Right cardiac atrium (tissue), 5 donors: ENCODE measurements at regions not wholly inside any gene's neighbourhood (a gene's known extent, or its start where the extent isn't known, plus 50 kb on each side); places are given as distances from the start of the nearest gene placed in this dataset.

Experiments
- ATAC-seq, 2 donors: fragments of 200-7000 bp; cut with Tn5 transposase; one replicate each; pipeline versions ENCODE4 v1.8.0 to v1.9.1; 2020; ENCODE audit warnings: moderate library complexity in 2 of 2, mild to moderate bottlenecking in 1 of 2
- DNase-seq, 3 donors: peaks; one replicate each; pipeline ENCODE4 v3.0.0-alpha.2; 2020
- H3K27ac ChIP-seq: one replicate; pipeline ENCODE4 v1.5.1; 2013; ENCODE audit warnings: mild to moderate bottlenecking, low read length, control low read depth, moderate library complexity
- H3K27me3 ChIP-seq: one replicate; pipeline ENCODE4 v1.6.1; 2013; ENCODE audit not compliant: control insufficient read depth, insufficient read depth
- H3K4me1 ChIP-seq: one replicate; pipeline ENCODE4 v1.6.1; 2013; ENCODE audit warnings: low read length; ENCODE audit not compliant: control insufficient read depth, insufficient read depth
- H3K4me3 ChIP-seq: one replicate; pipeline ENCODE4 v1.5.1; 2013; ENCODE audit warnings: low read length, control low read depth
- H3K9me3 ChIP-seq: one replicate; pipeline ENCODE4 v1.6.1; 2013; ENCODE audit warnings: low read length; ENCODE audit not compliant: control insufficient read depth
- WGBS: extraction: QIAGEN DNeasy Blood & Tissue Kit; methylation state at CpG from one replicate; pipeline ENCODE4 v1.1.7; 2013; 5-methylcytosine and 5-hydroxymethylcytosine counted together
- intact Hi-C, 4 donors: fragments of 100-400 bp; cut with DNase I; formaldehyde crosslinking; loops; one replicate each; pipeline versions ENCODE4 v1.11.0 to v1.14.0; 2022 to 2023
- donor health status: healthy with polysubstance abuse.
- donor health status: DM: no; HTN: yes; CAD: no.
- donor health status: DM: no; HTN: no; CAD: no.
- donor health status: DM: no; HTN: yes; CAD: no; lungs with severe emphysema.
- donor health status: DM: yes; HTN: yes; CAD: no.

DNA sequence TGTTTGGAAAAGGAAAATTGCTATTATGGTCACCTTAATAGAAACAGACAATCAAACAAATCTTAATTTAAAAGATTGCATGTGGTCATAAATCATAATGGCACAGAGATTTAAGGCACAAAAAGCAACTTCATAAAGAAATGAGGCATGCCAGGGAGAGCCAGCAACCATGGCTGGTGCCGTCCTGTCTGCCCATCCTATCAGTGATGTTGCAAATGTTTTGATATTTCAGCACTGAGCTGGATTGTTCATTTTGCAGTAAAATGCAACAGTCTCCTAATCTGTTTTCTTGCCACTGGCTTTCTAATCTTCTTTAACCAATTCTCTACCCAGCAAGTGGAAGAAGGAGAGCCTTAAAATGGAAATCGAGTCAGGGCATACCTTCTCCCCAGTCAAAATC is 249.8 kb downstream of the SAMD5 start:
- intact Hi-C loops: no loop called here
- Histone ChIP-seq H3K4me1 (no peaks in the 10 kb centered on the region), H3K27ac (no peak overlapping the region), H3K4me3 (no peak overlapping the region), H3K27me3 (no peaks in the 10 kb centered on the region), H3K9me3 (no peaks in the 10 kb centered on the region)
- WGBS: 63% methylated on average over 2 of the region's 2 CpGs
- no peak for ATAC-seq
- no peak for DNase-seq

DNA sequence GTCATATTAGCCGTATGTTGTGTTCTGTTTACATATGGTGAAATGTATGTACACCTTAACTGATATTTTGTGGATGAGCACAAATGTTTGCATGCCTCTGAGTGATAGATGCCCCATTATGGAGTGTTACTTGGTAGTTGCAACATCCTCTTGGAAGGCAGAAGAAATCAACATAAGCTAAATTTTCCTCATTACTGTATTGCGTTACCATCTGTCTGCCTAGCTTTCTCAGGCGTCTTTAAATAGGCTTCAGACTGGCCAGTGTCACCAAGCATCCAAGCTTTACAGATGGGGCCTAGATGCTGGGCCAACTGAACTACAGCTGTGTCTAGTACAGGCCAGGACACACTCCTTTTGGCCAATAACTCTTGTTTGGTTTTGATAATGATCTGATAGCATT is 250.6 kb downstream of the SAMD5 start:
- peak; percentile 79 to 87 for ATAC-seq
- no peaks in the 10 kb centered on the region for H3K9me3 ChIP-seq
- intact Hi-C loops: no loop called here
- H3K4me3 ChIP-seq: no peak overlapping the region
- no peaks in the 10 kb centered on the region for H3K4me1 ChIP-seq
- 54% methylated on average over 3 of the region's 3 CpGs for WGBS
- H3K27ac ChIP-seq: no peak overlapping the region
- H3K27me3 ChIP-seq: no peaks in the 10 kb centered on the region
- peak in 2 of 3 donors; percentile 41 to 42 for DNase-seq

DNA sequence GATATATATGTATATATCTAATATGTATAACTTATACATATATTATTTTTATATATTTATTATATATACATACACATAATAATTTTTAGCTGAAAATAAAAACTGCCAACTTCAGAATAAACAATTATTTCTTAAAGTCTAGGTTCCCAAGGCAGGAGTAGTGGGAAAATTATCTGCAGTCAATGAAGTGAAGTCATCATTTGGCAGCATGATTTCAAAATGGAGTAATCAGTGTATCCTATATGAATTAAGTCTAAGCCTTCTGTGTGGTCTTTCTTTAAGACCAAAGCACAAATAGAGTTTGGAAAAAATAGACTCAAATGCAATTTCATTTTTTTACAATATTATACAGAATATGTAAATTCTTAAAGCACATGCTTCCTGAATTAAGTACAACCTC is 251.0 kb downstream of the SAMD5 start:
- no peak overlapping the region for H3K4me3 ChIP-seq
- no peaks in the 10 kb centered on the region for H3K9me3 ChIP-seq
- H3K27ac ChIP-seq: no peak overlapping the region
- DNase-seq: no peak
- ATAC-seq: no peak
- no peaks in the 10 kb centered on the region for H3K27me3 ChIP-seq
- no peaks in the 10 kb centered on the region for H3K4me1 ChIP-seq
- intact Hi-C loops: no loop called here

DNA sequence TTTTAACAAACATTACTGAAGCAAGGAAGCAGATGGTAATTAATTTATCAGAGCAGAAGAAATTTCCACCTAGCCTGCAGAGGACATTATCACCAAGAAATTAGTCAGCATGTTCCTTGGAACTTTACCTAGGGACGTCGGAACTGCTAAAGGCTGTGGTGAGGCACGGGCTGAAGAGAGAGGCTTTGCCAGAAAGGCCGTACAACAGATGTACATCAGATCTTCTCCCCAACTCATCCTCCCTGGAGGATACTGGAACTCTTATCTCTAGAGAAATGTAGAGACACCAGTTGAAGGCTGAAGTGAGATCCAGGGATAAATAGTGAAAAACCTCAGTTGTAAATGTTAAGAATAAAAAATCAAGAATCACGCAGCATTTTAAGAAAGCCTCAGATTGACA is 257.1 kb downstream of the SAMD5 start:
- no peak for ATAC-seq

DNA sequence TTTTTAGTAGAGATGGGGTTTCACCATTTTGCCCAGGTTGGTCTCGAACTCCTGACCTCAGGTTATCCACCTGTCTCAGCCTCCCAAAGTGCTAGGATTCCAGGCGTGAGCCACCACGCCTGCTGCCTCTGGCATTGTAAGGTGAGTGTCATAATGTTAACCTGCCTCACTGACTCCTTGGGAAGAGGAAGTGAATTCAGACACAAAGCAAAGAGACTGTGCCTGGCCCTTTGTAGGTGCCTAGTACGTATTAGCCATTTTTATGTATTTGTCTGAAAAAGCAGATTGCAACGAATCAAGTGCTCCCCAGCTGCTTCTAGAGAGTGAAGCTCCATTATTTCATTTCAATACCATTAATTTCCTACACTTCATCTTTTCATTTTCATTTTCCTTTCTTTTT is 260.5 kb downstream of the SAMD5 start:
- Histone ChIP-seq H3K4me3 (no peak overlapping the region), H3K27ac (no peak overlapping the region), H3K9me3 (no peaks in the 10 kb centered on the region), H3K4me1 (no peaks in the 10 kb centered on the region), H3K27me3 (no peaks in the 10 kb centered on the region)
- ATAC-seq: no peak
- intact Hi-C loops: no loop called here
- no peak for DNase-seq
- 86% methylated on average over 5 of the region's 5 CpGs for WGBS

More for the DNA sequence above, 257.1 kb downstream of the SAMD5 start:
- Histone ChIP-seq H3K27ac (no peak overlapping the region), H3K27me3 (no peaks in the 10 kb centered on the region), H3K4me3 (no peak overlapping the region), H3K9me3 (no peaks in the 10 kb centered on the region), H3K4me1 (no peaks in the 10 kb centered on the region)
- 53% methylated on average over 5 of the region's 5 CpGs for WGBS
- DNase-seq: no peak
- intact Hi-C loops: no loop called here

DNA sequence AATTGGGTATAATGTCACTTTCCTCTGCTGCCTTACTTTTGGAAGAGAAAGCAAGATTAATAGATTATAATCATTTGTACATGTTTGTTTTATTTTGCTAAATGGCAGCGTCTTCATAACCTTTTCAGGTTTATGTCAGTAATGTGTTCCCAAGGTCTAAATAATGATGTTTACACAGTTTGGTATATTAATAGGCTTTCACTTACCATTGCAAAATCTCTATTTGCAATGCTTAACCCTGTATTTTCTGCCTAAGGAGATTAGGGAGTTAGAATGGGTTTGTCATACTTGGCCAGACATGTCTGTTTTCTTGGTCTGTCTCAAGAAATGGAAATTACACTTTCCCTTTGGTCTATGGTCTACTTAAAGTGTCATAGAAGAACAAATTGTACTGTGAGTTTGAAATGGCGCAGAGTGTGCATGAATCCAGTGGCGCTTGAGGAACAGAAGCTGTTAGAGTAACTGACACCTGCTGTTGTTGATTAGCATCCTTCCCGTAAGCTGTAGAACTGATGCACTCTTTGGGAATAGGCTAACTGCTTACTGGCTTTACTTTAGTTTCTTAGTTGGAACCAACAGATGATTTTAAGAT is 261.1 kb downstream of the SAMD5 start:
- ATAC-seq (no peak), DNase-seq (no peak)
- intact Hi-C loops: no loop called here
- Histone ChIP-seq H3K4me3 (no peak overlapping the region), H3K9me3 (no peaks in the 10 kb centered on the region), H3K4me1 (no peaks in the 10 kb centered on the region), H3K27ac (no peak overlapping the region), H3K27me3 (no peaks in the 10 kb centered on the region)
- 56% methylated on average over 4 of the region's 4 CpGs for WGBS

DNA sequence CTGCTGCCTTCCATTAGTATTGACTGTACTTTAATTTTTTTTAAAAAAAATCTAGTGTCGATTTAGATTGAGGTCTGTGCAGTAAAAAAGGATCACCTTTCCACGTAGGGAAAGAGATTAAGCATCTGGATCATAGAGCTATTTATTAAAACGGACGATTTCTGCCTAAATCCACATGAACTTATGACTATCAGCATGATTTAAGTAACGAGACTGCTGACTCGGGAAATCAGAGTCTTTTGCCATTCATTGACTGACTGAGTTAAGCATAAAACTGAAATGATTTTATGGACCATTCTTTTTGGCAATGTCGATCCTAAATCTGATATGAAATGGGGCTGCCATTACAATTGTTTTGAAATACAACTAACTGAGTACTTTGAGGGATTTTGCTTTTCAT is 261.7 kb downstream of the SAMD5 start:
- Histone ChIP-seq H3K4me3 (no peak overlapping the region), H3K4me1 (no peaks in the 10 kb centered on the region), H3K27ac (no peak overlapping the region), H3K9me3 (no peaks in the 10 kb centered on the region), H3K27me3 (no peaks in the 10 kb centered on the region)
- intact Hi-C loops: no loop called here
- WGBS: 84% methylated on average over 7 of the region's 7 CpGs
- ATAC-seq (no peak), DNase-seq (no peak)

DNA sequence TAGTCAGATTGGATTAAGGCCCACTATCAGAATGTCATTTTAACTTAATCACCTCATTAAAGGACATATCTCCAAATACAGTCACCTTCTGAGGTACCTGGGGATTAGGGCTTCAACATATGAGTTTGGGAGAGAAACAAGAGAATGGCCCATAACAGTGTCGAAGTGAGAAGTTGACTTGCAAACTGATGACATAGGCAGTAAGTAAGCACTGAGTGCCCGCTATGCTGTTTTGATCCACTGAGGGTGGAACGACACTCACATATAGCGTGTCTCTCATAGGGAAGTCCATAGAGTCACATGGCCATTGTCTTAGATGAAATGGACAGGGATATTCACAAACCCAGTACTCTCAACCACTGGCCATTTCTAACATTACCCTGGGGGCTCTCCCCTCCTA is 264.2 kb downstream of the SAMD5 start:
- ATAC-seq (no peak), DNase-seq (no peak)
- H3K4me3 ChIP-seq: no peak overlapping the region
- no peak overlapping the region for H3K27ac ChIP-seq
- no peaks in the 10 kb centered on the region for H3K27me3 ChIP-seq
- no peaks in the 10 kb centered on the region for H3K4me1 ChIP-seq
- WGBS: 97% methylated on average over 4 of the region's 4 CpGs
- intact Hi-C loops: no loop called here
- H3K9me3 ChIP-seq: no peaks in the 10 kb centered on the region

DNA sequence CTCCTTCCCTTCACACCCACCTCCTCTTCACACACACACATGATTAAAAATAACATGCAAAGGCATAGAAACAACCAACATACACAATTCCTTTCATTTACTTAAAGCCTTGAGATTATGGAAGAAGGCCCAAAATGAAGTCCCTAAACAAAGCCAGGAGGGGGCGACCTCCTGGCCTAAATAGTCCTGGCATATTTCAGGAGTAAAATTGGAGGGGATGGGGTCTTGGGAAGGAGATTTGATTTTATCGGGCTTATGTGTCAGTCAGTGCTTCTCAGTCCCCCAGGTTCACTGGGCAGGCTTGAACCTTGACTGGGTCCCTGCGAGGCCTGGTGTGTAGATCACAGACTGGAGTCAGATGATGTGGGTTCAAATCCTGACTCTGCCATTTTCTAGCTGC is 266.4 kb downstream of the SAMD5 start:
- H3K27ac ChIP-seq: no peak overlapping the region
- no peak for ATAC-seq
- no peak overlapping the region for H3K4me3 ChIP-seq
- intact Hi-C loops: no loop called here
- H3K27me3 ChIP-seq: no peaks in the 10 kb centered on the region
- 71% methylated on average over 3 of the region's 3 CpGs for WGBS
- no peak for DNase-seq
- no peaks in the 10 kb centered on the region for H3K4me1 ChIP-seq
- no peaks in the 10 kb centered on the region for H3K9me3 ChIP-seq

DNA sequence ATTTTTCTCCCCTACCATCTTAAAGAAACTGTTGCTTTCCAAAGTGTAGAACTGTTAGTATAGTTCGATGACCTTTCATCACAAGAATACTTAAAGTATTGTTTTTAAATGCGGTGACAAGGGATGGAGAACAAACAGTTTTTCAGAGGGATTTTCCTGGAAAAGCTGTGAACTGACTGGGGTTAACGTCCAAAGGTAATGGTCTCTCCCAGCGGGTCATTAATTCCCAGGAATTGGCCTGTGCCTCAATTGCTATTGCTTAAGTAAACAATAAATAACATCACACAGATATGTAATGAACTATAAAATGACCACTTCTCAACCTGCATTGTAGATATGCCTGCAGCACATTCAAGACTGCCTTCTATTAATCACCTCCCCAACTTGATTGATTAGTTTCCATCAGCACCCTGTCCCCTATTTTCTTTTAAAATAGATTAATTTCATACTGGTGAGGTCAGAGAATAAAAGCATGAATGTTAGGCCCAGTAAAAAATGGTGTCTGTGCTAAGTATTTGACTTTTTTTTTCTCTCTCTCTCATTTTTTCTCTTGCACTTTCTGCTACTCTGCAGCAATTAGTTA is 268.2 kb downstream of the SAMD5 start:
- intact Hi-C loops: no loop called here
- Histone ChIP-seq H3K4me1 (no peaks in the 10 kb centered on the region), H3K27me3 (no peaks in the 10 kb centered on the region), H3K9me3 (no peaks in the 10 kb centered on the region), H3K4me3 (no peak overlapping the region), H3K27ac (no peak overlapping the region)
- ATAC-seq (no peak), DNase-seq (no peak)
- 83% methylated on average over 4 of the region's 4 CpGs for WGBS

DNA sequence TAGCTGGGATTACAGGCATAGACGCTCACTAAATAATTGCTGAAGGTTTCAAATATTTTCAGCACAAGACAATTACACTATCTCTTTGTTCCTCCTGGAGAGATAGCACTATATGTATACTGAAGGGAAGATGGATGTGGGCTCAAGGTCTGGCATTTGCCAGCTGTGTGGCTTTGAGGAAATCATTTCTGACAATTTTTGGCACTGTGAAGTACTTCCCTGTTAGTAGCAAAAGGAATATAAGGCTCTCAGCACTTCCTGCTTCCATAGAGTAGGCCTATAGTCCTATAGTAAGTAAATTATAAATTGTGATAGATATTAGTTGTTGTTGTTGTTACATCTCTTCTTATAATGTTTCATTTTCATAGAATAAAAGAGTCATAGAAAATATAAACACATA is 271.1 kb downstream of the SAMD5 start:
- 82% methylated on average over 1 of the region's 1 CpG for WGBS
- DNase-seq (no peak), ATAC-seq (no peak)

DNA sequence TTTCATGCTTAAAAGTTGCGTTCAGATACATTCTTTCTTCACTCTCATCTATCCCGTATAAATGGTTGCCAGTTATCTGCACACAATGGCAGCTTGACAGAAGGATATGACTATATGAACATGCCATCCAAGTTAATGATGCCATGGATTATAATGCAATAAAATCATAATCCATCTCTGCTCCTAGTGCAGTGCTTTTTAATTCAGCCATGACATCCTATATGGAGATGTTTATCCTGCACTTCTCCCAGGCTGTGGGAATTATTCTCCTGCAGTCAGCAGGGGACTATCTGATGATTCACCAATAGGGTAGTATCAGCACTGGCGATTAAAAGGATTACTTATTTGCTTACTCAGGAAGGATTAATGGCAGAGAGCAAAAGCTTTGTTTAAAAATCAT is 273.8 kb downstream of the SAMD5 start:
- Histone ChIP-seq H3K27ac (no peak overlapping the region), H3K4me3 (no peak overlapping the region), H3K9me3 (no peaks in the 10 kb centered on the region), H3K27me3 (no peaks in the 10 kb centered on the region), H3K4me1 (no peaks in the 10 kb centered on the region)
- intact Hi-C loops: no loop called here
- ATAC-seq: no peak
- WGBS: 61% methylated on average over 3 of the region's 3 CpGs
- DNase-seq: no peak

More for the DNA sequence above, 271.1 kb downstream of the SAMD5 start:
- no peak overlapping the region for H3K27ac ChIP-seq
- no peak overlapping the region for H3K4me3 ChIP-seq
- intact Hi-C loops: no loop called here
- H3K4me1 ChIP-seq: no peaks in the 10 kb centered on the region
- H3K9me3 ChIP-seq: no peaks in the 10 kb centered on the region
- no peaks in the 10 kb centered on the region for H3K27me3 ChIP-seq
